GM12892 (cell line): ENCODE measurements at regions not wholly inside any gene's neighbourhood (a gene's known extent, or its start where the extent isn't known, plus 50 kb on each side); places are given as distances from the start of the nearest gene placed in this dataset.

Experiments
- POLR2A ChIP-seq: IDR thresholded peaks from 2 replicates; pipeline ENCODE4 v1.6.1; 2011; ENCODE audit warnings: low read depth, low read length, control low read depth
- POLR2AphosphoS5 ChIP-seq: IDR thresholded peaks from 2 replicates; pipeline ENCODE4 v1.6.1; 2011; ENCODE audit warnings: low read depth, low read length, control low read depth
- TAF1 ChIP-seq: IDR thresholded peaks from 2 replicates; pipeline ENCODE4 v1.6.1; 2011; ENCODE audit warnings: low read depth, mild to moderate bottlenecking, control low read depth, low read length, borderline replicate concordance

- TF ChIP-seq POLR2AphosphoS5, result no peak
- no peak for TF ChIP-seq POLR2A
- no peak for TF ChIP-seq TAF1
Measured at GRCh38 chr3:176759815-176760506, 437.3 kb downstream of the TBL1XR1 start.
